ENCODE measurements at regions not wholly inside any gene's neighbourhood (a gene's known extent, or its start where the extent isn't known, plus 50 kb on each side); places are given as distances from the start of the nearest gene placed in this dataset.

DNA sequence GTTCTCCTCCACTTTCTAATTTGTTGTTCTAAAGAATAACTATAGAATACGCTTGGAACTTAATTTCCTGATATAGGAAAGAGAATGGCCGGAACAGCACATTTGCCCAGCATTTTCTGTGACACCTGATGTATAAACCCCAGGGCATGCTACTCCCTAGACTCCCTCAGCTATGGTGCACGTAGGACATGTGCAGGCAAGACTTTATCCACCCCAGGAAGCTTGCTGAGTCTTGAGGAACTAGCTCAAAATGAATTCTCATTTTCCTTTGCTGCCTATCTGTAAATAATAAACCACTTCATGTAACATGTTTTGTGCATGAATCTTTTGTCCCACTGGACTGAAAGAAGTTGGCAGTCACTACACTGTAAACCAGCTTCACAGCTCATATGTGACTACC is 535.8 kb upstream of the SLITRK1 start:
- Histone ChIP-seq H3K27ac (ENCODE audit: low read depth, low read length) (no peak overlapping the region), H3K4me2 (ENCODE audit: low read length) (no peak overlapping the region), H3K36me3 (ENCODE audit: control insufficient read depth, low read length) (no peaks in the 10 kb centered on the region), H3K4me3 (ENCODE audit: low read length) (no peak overlapping the region), H4K20me1 (ENCODE audit: control insufficient read depth, insufficient read depth, low read depth, low read length) (no peaks in the 10 kb centered on the region), H3K9me2 (replicated peaks; ENCODE audit: control insufficient read depth, low read length) (no peaks in the 10 kb centered on the region), H3F3A (ENCODE audit: control insufficient read depth, insufficient read depth) (no peaks in the 10 kb centered on the region), H3K27me3 (ENCODE audit: control insufficient read depth, low read length) (no peaks in the 10 kb centered on the region), H3K79me2 (ENCODE audit: control insufficient read depth, low read length) (no peaks in the 10 kb centered on the region), H3K9me3 (ENCODE audit: control insufficient read depth, insufficient read depth, low read length) (no peaks in the 10 kb centered on the region), H3K4me1 (ENCODE audit: control insufficient read depth, low read length) (no peaks in the 10 kb centered on the region)
- TF ChIP-seq EZH2phosphoT487 (IDR thresholded peaks at IDR 0.05; ENCODE audit: borderline replicate concordance, low read length), result no peak
- no peak for TF ChIP-seq CTCF (IDR thresholded peaks at IDR 0.05; ENCODE audit: low read depth, low read length, poor library complexity, severe bottlenecking)

DNA sequence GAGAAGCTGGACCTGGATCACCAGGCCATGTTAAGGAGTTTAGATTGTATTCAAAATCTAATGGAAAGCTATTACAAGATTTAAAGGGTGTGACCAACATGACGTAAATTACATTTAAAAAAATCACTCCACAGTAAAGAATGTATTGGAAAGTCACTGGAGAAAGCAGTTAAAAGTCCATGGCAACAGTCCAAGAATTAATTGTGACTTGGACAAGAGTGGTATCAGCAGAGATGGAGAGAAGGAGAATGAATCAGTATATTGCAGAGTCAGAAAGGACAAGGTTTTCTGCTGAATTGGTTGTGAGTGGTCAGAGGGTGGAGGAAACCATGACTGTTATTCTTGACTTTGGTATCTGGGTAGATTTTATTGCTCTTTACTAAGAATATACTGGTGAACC is 535.1 kb upstream of the SLITRK1 start:
- no peak for TF ChIP-seq EZH2phosphoT487 (IDR thresholded peaks at IDR 0.05; ENCODE audit: borderline replicate concordance, low read length)
- TF ChIP-seq CTCF (IDR thresholded peaks at IDR 0.05; ENCODE audit: low read depth, low read length, poor library complexity, severe bottlenecking), result no peak
- no peaks in the 10 kb centered on the region for H3K9me2 ChIP-seq (replicated peaks; ENCODE audit: control insufficient read depth, low read length)
- H3K9me3 ChIP-seq (ENCODE audit: control insufficient read depth, insufficient read depth, low read length), result no peaks in the 10 kb centered on the region
- H3K27ac ChIP-seq (ENCODE audit: low read depth, low read length), result no peak overlapping the region
- no peaks in the 10 kb centered on the region for H3K79me2 ChIP-seq (ENCODE audit: control insufficient read depth, low read length)
- H3F3A ChIP-seq (ENCODE audit: control insufficient read depth, insufficient read depth), result no peaks in the 10 kb centered on the region
- no peaks in the 10 kb centered on the region for H3K36me3 ChIP-seq (ENCODE audit: control insufficient read depth, low read length)
- no peaks in the 10 kb centered on the region for H3K4me1 ChIP-seq (ENCODE audit: control insufficient read depth, low read length)
- no peaks in the 10 kb centered on the region for H3K27me3 ChIP-seq (ENCODE audit: control insufficient read depth, low read length)
- no peak overlapping the region for H3K4me2 ChIP-seq (ENCODE audit: low read length)
- H4K20me1 ChIP-seq (ENCODE audit: control insufficient read depth, insufficient read depth, low read depth, low read length), result no peaks in the 10 kb centered on the region
- no peak overlapping the region for H3K4me3 ChIP-seq (ENCODE audit: low read length)

GRCh38 chr13:84413016-84413415 is 530.7 kb upstream of the SLITRK1 start:
- Histone ChIP-seq H3K79me2 (ENCODE audit: control insufficient read depth, low read length) (no peaks in the 10 kb centered on the region), H3K4me3 (ENCODE audit: low read length) (no peak overlapping the region), H3K9me2 (replicated peaks; ENCODE audit: control insufficient read depth, low read length) (no peaks in the 10 kb centered on the region), H3K4me2 (ENCODE audit: low read length) (no peak overlapping the region), H3K27ac (ENCODE audit: low read depth, low read length) (no peak overlapping the region), H3K4me1 (ENCODE audit: control insufficient read depth, low read length) (no peaks in the 10 kb centered on the region), H4K20me1 (ENCODE audit: control insufficient read depth, insufficient read depth, low read depth, low read length) (no peaks in the 10 kb centered on the region), H3K9me3 (ENCODE audit: control insufficient read depth, insufficient read depth, low read length) (no peaks in the 10 kb centered on the region), H3K27me3 (ENCODE audit: control insufficient read depth, low read length) (no peaks in the 10 kb centered on the region), H3F3A (ENCODE audit: control insufficient read depth, insufficient read depth) (no peaks in the 10 kb centered on the region), H3K36me3 (ENCODE audit: control insufficient read depth, low read length) (no peaks in the 10 kb centered on the region)
- TF ChIP-seq CTCF (IDR thresholded peaks at IDR 0.05; ENCODE audit: low read depth, low read length, poor library complexity, severe bottlenecking), result no peak
- no peak for TF ChIP-seq EZH2phosphoT487 (IDR thresholded peaks at IDR 0.05; ENCODE audit: borderline replicate concordance, low read length)

DNA sequence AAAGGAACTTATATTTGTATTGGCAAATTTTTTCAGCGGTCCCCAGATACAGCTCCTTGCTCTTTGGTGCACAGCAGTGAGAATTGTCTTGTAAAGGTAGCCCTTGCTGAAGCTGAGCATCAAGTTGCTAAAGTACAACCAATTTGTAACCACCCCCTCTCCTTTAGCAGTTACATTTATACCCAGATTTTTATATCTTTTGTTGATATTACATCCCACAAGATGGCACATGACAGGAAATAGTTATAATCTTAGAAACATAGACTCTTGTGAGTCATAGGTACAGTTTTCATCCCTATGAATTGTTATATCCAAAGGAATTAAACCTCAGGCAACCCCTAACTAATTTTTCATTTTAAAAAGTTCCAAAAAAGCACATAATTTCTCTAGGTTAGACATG is 523.0 kb upstream of the SLITRK1 start:
- Histone ChIP-seq H3K79me2 (ENCODE audit: control insufficient read depth, low read length) (no peaks in the 10 kb centered on the region), H3K36me3 (ENCODE audit: control insufficient read depth, low read length) (no peaks in the 10 kb centered on the region), H3F3A (ENCODE audit: control insufficient read depth, insufficient read depth) (no peaks in the 10 kb centered on the region), H4K20me1 (ENCODE audit: control insufficient read depth, insufficient read depth, low read depth, low read length) (no peaks in the 10 kb centered on the region), H3K4me3 (ENCODE audit: low read length) (no peak overlapping the region), H3K4me1 (ENCODE audit: control insufficient read depth, low read length) (no peaks in the 10 kb centered on the region), H3K27ac (ENCODE audit: low read depth, low read length) (no peak overlapping the region), H3K9me3 (ENCODE audit: control insufficient read depth, insufficient read depth, low read length) (no peaks in the 10 kb centered on the region), H3K4me2 (ENCODE audit: low read length) (no peak overlapping the region), H3K27me3 (ENCODE audit: control insufficient read depth, low read length) (no peaks in the 10 kb centered on the region), H3K9me2 (replicated peaks; ENCODE audit: control insufficient read depth, low read length) (no peaks in the 10 kb centered on the region)
- TF ChIP-seq CTCF (IDR thresholded peaks at IDR 0.05; ENCODE audit: low read depth, low read length, poor library complexity, severe bottlenecking) (no peak), EZH2phosphoT487 (IDR thresholded peaks at IDR 0.05; ENCODE audit: borderline replicate concordance, low read length) (no peak)

Data from DOHH2 (cell line).